HG02973 (cell line): ENCODE measurements at regions not wholly inside any gene's neighbourhood (a gene's known extent, or its start where the extent isn't known, plus 50 kb on each side); places are given as distances from the start of the nearest gene placed in this dataset.

Experiments
- ATAC-seq: cut with Tn5 transposase; IDR thresholded peaks from one replicate; pipeline ENCODE4 v1.9.1; 2021; ENCODE audit warnings: moderate library complexity; ENCODE audit not compliant: unreplicated experiment

DNA sequence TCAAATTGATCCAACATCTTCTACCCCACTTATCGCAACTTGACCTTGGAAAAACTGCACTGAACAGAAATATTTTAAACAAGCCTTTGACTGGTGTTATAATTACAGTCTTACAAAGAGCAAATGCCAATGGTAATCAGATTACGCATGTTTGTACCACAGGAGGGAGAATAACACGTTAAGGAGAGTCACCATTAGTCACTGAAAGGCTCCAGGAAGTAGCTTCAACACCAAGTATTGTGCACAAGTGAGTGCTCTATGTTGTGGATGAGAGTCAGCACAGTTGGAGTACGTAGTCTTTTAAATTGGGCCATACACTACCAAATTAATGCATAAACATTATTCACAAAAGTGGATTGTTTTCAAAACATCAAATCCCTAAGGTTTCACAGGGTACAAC is 1081.5 kb upstream of the TENM3 start:
- ATAC-seq: no peak

DNA sequence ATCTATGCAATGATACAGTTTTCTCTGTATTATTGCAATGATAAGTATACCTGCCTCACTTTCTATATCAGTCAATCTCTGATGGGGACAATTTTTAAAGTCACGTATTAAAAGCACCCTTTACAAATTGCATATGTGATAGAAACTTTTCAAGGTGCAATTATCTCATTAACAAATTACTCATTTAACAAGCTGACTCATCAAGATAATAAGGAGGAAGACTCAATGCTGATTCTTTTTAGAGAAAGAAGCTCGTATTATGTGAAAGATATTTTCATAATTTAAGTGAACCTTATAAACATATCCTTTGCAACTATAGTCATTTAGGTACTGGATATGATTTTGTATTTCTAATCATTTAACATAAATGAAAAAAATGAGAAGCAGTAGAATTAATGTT is 1080.9 kb upstream of the TENM3 start:
- ATAC-seq: no peak

DNA sequence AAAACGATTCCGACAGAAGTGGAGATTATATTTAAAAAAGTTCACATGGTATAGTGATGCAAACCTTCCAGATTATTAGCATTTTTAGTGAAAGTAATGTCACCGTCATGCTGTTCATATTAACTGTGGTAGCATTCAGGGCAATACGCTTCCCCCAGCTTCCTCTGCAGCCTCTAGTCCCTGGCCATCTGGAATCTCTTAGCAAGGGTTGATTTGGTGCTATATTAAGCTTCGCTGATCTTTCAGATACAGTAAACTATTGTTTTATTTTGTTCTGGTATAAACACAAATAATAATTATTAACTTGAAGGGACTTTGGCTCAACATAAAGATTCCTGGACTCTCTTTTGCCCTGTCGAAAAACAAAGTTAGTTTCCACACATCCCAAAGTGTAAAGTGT is 1080.5 kb upstream of the TENM3 start:
- no peak for ATAC-seq

DNA sequence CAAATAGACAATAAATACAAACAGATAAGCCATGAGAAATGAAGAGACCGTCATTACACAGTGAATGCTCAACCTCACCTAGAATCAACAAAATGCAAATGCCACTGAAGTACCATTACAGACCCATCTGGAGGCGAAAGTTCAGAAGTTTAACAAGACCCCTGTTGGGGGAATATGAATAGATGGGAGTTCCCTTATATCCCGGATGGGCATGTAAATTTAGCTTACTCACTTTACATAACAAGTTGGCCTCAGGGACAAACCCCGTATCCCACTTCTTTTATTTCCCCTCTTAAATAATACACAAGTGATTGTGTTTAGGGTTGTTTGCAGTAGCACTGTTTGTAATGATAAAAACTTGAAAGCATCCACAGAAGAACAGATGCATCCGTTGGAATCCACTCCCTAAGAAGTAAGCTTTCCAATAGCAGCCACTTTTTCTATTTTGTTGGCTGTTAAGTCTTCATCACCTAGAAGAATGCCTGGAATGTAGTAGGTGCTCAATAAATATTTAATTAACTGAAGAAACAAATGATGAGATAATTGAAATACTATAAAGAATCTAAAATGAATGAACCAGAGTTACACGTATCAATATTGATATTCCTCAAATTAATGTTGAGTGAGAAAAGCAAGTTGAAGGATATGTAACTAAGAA is 1076.3 kb upstream of the TENM3 start:
- no peak for ATAC-seq

DNA sequence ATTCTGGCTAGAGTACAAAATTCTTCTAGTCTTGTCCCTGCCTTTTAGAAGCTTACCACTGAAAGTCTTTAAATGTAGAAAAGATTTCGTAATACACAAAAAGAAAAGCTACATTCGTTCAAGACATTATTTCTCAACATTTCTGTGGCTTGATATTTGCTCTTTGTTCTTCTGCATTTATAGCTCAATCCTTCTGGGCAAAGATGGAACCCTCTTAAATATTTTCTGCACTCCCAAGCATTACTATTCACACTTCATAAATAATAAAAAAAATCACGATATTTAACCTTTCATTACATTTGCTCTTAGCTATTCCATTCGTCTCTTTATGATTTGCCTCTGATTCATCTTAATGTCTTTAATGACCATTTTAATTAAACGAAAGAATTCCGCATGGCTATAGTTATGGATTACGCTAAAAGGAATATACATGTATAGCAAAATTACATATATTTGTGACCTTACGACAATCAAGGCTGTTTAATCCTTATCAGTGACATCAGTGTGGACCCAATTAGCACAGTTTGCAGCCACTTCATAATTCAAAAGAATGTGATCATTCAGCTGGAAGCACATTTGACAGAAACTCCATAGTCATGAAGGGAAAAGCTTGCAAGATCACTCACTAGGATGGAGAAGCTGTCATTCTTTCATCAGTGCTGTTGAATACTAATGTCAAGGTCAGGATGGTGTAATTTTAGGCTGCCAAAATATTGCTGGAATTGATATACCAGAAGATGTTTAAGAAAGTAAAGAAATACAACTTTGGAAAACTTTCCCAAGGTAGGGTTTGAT is 1075.0 kb upstream of the TENM3 start:
- ATAC-seq: no peak

DNA sequence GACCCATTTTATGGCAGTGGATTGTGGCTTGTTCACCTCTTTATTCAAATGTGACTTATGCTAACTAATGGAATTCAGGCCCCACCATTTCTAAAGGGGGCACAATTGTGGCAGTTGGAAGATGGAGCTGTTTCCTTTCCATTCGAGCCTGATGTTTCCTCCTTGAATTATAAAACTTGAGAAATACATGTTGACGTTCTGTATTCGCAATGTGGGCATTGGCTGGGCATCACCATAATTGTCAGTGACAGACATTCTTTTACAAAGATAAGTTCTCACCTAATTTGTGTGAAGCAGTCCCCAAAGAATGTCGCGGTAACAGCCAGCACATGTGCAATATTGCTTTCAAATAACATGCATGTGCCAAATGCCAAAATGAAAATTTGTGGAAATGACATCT is 1070.2 kb upstream of the TENM3 start:
- no peak for ATAC-seq

DNA sequence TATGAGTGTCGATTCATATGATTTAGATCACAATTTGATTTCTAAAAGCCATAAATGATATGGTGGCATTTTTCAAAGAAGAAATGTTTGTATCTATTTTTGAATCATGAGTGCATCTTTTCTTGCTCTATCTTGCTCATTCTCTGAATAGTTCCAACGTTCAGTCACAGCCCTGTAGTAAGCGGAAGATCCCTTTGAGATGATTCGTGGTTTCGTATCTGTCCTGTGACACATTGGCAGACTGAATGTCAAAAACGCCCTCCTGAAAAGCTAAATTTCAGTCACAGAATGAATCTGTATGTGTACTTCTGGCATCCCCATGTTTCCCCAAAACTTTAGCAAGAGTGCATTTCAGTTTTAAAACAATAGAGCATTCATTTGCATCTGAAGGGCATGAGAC is 1066.9 kb upstream of the TENM3 start:
- ATAC-seq: no peak

DNA sequence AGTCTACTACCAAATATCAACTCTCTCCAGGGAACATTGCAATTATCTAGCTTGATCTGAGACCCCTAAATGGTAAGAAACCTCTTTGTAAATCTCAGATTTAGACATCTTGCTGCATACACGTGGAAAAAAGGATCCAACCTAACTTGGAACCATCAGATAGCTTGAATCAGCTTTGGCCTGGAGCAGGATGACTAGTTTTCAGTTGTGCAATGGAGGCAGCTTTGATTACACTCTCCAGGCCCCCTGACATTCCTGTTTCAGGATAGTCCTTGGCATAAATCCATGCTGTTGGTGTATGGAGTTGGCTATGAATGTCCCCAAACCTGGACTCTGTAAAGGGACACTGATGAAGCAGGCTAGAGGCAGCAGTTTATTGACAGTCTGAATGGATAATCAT is 1061.9 kb upstream of the TENM3 start:
- no peak for ATAC-seq

DNA sequence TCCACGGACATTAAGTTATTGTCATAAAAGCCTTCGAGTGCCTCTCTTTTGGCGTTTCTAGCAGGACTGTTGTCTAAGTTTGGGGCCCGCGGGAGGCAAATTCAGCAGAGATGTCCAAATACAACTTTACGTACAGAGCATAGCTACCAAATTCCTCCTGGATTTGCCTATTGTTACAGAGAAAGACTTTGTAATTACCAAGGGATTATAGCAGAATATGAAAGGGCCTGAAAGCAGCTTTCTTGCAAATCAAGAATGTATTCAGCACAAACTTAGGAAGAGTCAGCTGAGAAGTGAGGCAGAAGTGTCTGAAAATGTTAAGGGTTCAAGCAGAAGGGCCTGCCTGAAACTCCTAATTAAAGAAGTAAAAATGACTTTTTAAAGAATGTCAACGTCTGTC is 1053.5 kb upstream of the TENM3 start:
- no peak for ATAC-seq

DNA sequence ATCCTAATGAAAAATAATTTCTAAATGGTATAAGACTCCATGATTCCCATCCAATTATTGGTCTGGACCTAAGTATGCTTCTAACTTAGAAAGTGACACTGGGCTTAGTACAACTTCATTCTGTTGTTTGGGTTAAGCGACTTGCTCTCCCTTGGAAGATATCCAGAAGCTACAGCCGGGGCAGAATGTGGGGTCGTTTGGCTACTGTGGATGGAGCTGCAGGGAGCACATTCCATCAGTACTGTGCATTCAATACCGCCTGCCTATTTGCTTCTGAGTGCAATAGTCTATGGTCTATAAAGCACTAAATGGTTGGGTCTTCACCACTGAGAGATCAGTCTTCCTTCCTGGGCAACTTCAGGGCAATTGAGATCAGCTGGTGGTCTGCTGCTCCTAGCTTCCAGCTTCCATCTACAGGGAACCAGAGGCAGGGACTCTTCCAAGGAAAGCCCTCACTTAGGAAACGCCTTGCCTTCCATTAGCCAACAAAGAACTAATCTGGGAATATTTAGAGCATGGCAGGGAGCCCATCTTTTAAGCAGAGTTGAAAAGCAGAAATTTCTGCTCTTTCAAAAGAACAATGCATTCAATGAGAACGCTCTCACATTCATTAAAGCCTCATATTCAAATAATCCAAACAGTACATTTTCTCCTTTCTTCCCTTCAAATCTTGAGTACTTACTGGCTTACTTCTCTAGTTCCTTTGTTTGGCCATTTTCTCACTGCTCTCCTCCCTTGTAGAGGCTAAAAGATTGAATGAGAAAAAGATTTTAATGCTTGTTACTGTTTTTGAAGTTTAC is 1049.9 kb upstream of the TENM3 start:
- ATAC-seq: no peak

DNA sequence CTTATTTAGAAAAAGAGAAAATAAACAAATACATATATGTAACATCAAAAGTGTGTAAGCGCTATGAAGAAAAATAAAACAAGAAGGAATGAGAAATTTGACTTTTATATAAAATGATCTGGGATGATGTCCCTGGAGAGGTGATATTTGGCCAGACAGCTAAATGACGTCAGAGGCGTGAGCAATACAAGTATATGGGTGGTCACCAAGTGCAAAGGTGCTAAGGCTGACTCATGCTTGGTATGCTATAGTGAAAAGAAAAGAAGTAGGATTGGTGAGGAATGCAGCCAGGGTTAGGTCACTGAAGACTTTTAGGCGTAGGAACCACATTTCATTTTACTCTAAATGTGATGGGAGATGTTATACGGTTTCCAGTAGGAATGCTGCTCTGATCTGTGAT is 1049.1 kb upstream of the TENM3 start:
- ATAC-seq: no peak

DNA sequence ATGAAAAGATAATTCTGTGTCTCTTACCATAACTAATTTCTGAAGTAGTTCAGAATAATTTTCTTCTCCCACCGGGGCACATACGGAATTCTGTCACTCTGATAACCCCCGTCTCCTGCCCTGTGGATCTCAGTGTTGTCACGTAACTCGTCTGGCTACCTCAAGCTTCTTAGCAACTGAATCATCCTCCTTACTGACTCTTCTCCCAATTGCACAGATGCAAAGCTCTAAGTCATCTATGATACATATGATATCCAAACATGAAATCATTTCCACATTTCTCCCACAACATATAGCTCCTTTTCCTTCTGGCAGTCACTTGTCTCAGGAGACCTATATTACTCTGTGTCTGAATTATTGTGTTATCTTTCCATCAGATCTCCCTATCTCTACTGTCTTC is 1043.1 kb upstream of the TENM3 start:
- ATAC-seq: no peak

DNA sequence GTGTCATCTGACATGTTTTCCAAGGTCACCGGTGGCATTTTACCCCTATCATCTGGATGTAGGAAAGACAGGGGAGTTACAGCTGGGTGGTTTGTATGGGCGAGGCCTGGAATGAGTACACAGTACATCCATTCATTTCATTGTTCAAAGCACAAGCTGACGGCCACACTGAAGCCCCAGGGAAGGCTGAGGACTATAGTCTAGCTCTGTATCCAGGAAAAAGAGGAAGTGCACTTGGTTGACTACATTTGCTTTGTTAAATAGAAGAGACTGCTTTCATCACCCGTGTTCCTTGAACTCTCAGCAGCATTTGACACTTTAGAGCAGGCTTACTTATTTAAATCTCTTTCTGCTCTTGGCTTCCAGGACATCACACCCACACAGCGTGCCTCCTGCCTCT is 1041.0 kb upstream of the TENM3 start:
- ATAC-seq: no peak

DNA sequence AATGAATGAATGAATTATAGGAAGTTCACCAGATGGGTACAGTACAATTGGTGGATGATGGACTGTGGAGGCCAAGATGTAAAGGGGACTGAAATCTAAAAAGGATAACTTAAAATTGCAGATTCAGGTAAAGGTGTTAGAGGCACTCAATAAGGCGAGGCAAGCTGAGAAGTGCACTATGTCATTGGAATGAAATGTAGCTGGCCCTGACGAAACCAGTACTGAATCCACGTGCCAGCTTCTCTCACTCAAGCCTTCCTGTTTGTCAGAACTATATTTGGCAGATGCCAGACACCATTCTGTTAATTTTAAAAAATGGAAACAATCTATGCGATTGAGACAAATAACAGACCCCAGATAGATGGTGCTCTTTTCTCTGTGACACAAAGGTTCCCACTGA is 1039.1 kb upstream of the TENM3 start:
- ATAC-seq: no peak

DNA sequence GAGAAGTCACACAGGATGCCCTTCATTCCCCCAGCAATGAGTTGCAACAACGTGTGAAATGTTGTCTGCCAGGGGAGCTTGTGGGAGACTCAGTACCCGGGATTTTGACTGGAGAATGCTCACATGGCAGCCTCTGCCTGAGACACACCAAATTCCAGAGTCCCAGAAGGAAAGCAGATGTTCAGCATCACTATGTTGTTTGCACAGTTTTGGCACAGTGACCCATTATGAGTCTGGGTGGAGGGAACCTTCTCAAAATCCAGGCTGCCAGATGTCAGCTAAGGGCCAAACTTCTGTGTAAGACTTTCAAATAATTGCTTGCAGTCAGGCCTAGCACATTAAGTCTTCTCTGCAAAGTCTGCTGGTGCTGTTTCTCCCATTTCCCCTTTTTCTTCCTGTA is 1029.7 kb upstream of the TENM3 start:
- ATAC-seq: no peak

DNA sequence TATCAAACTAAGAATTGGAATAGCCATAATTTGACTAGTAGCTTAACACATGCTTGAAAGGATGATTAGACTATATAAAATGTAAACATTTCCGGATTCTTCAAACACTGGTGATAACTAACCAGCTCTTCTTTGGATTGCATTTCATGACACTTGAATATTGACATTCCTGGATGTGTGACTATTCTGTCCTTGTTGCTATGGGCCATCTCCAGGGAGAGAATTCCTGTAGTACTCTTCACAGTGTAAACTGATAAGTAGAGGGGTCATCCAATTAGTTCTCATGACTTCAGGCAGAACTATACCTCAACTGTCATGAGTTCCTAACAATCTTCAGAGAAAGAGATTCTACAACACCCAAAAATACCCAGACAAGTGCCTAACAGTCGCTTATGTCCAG is 1026.7 kb upstream of the TENM3 start:
- ATAC-seq: no peak

DNA sequence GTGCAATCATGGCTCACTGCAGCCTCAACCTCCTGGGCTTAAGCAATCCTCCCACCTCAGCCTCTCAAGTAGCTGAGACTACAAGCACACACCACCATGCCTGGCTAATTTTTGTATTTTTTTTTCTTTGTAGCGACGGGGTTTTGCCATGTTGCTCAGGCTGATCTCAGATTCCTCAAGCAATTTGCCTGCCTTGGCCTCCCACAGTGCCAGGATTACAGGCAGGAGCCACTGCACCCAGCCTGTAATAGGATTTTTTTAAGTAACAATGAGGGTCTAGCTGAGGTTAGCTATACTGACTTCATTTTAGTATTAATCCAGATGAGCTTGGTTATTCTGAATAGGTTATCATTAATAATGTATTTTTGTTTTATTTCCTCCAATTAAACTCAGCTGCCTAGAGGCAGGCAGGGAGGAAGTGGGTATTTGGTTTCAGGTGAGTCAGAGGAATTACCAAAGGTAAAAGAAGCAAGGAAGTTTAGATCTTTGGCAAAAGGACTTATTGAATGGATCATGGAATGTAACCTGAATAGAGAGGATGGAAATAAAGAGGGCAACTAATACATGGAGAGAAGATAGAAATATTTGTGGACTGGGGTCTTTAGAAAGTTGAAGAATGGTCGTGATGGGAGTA is 1023.3 kb upstream of the TENM3 start:
- ATAC-seq: no peak

DNA sequence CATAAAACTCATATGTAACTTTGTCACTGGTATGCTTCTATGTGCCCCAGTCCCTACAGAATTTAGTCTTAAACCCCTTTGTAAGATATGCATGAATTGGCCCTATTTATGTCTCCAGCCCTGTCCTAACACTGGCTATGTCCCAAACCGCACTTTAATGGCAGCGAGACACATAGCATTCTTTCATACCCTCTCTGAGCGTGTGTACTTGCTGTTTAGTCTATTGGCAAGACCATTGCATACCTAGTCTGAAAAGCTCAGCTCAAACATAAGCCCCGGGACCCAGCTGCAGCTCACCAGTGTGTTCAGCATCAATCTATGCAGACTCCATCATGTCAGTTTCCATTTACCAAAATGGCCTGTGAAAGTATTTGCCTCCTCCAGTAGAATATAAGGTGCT is 1018.4 kb upstream of the TENM3 start:
- no peak for ATAC-seq

DNA sequence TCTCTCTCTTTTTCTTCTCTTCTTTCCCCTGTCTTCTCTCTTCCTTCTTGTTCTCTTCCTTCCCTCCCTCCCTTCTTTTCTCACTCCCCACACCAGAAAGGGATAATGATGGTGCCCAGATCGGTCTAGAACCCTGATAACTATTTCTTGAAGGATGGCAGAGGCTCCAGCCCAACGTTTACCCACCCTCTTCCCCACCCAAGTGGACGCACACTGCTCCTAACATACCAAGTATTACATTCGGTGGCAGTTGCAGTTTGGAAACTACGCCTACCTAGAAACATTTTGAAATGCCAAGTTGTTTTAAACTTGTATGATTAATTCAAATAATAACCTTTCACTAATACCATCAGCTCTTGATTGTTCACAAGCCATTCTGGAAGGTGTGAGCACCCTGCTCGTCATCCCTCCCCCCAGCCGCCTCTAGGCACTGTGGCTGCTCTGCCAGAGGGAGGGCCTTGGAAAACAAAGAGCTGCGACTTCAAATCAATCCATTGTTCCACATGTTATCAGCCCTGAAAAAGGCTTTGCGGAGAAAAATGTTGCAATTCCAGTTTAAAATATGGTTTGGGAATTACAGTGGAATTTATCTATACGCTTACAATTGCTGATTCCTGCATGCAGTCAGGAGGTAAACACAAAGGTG is 1017.5 kb upstream of the TENM3 start:
- no peak for ATAC-seq

DNA sequence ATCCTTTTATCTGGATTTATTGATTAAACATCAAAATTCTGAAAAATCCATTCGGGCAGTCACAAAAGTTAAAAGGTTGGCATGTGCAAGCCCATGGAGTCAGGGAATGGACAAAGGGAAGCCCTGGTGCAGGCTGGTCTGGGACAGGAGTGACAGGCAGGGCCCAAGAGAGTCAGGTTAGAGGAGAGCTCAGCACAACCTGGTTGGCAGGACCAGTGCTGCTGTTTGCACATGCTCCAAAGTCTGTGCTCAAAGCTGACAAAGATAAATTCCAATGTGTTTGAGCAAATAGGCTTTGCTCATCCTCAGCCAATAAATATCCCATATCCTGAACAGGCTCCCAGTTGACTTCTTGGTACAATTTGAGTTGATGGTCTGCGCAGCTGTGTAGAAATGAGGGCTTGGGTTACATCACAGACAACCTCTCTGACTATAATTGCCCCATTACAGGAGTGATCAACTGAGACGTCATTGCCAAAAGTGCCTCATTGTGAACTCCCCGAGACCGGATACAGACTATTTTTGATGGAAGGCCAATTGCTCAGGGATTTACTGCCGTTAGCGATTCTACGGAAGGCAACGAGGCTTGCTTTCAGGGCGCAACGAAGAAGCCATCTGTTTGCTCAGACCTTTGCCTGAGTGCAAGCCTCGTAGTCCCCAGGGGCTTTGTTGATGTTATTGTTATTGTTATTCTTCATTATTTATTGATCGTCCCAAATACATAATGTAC is 1008.1 kb upstream of the TENM3 start:
- ATAC-seq: no peak
